ENCODE measurements at regions not wholly inside any gene's neighbourhood (a gene's known extent, or its start where the extent isn't known, plus 50 kb on each side); places are given as distances from the start of the nearest gene placed in this dataset.

- H3K27ac ChIP-seq (ENCODE audit: insufficient read length, low read depth, low read length): no peak overlapping the region
- H3K56ac ChIP-seq (ENCODE audit: insufficient read length, low read depth, low read length): no peak overlapping the region
- H3K79me1 ChIP-seq (ENCODE audit: insufficient read depth, low read depth, low read length, poor library complexity, severe bottlenecking): no peaks in the 10 kb centered on the region
- H3K4me3 Mint-ChIP-seq: no peak overlapping the region
- no peak overlapping the region for H2BK12ac ChIP-seq (ENCODE audit: insufficient read length, low read depth, low read length)
- H3K4ac ChIP-seq (ENCODE audit: low read depth, low read length): no peak overlapping the region
- no peak overlapping the region for H3K9ac ChIP-seq (ENCODE audit: extremely low read depth, insufficient read length, low read length)
- no peaks in the 10 kb centered on the region for H3K9me3 ChIP-seq (ENCODE audit: control insufficient read depth, low read depth, low read length)
- no peak overlapping the region for H3K18ac ChIP-seq (ENCODE audit: insufficient read length, low read depth, low read length)
- H3K27ac Mint-ChIP-seq: no peak overlapping the region
- H3K4me1 ChIP-seq (ENCODE audit: insufficient read depth, low read length): peaks cover 4% of the 10 kb centered on the region
- no peak overlapping the region for H3K4me2 ChIP-seq (ENCODE audit: insufficient read depth, insufficient read length, low read length)
- H4K20me1 ChIP-seq (ENCODE audit: control insufficient read depth, insufficient read depth, insufficient read length): no peaks in the 10 kb centered on the region
- no peak overlapping the region for H3K14ac ChIP-seq (ENCODE audit: insufficient read depth, low read length)
- no peaks in the 10 kb centered on the region for H3K23me2 ChIP-seq (ENCODE audit: insufficient read length, low read depth, low read length, poor library complexity, severe bottlenecking)
- H2BK20ac ChIP-seq (ENCODE audit: low read depth, low read length, poor library complexity, severe bottlenecking): no peak overlapping the region
- no peak overlapping the region for H4K5ac ChIP-seq (ENCODE audit: insufficient read length, low read depth, low read length)
- no peak overlapping the region for H3T11ph ChIP-seq (ENCODE audit: low read length)
- no peak overlapping the region for H2BK15ac ChIP-seq (ENCODE audit: low read depth, low read length)
- H3K36me3 Mint-ChIP-seq (ENCODE audit: insufficient read depth in 1 of 3, low read depth in 3 of 3): no peaks in the 10 kb centered on the region; a peak in 1 of 7 replicates
- no CpG with 5 or more reads among the region's 19 CpGs for WGBS (ENCODE audit: extremely low coverage, insufficient read length, low lambda C conversion rate)
- H2BK5ac ChIP-seq (ENCODE audit: insufficient read length, low read length): no peak overlapping the region
- no peaks in the 10 kb centered on the region; the same call in 1 of the 2 replicates for H3K27me3 ChIP-seq (ENCODE audit: insufficient read depth, low read length)
- H2BK120ac ChIP-seq (ENCODE audit: low read depth, low read length, poor library complexity, severe bottlenecking): no peak overlapping the region
- H3K79me2 ChIP-seq (ENCODE audit: insufficient read depth, low read length): no peaks in the 10 kb centered on the region
- H3K23ac ChIP-seq (ENCODE audit: insufficient read length, low read depth, low read length): no peak overlapping the region
- peaks cover 24 to 27% of the 10 kb centered on the region in 2 experiments for H3K4me1 Mint-ChIP-seq
- H4K91ac ChIP-seq (ENCODE audit: insufficient read length, low read depth, low read length): no peak overlapping the region
- no peak overlapping the region for H2AFZ ChIP-seq (ENCODE audit: low read length)
- no peaks in the 10 kb centered on the region for H3K9me3 Mint-ChIP-seq
- H4K8ac ChIP-seq (replicated peaks; ENCODE audit: insufficient read length, low read depth, low read length): no peak overlapping the region
- no peak overlapping the region for H2AK5ac ChIP-seq (ENCODE audit: insufficient read length, low read length)
- peaks cover 48% of the 10 kb centered on the region for H3K27me3 Mint-ChIP-seq (ENCODE audit: low read depth)
- DNase-seq: peak; percentile 3
- no peak for TF ChIP-seq CTCF (conservative IDR thresholded peaks at IDR 0.05)
Observed at GRCh38 chr13:111656439-111656838, 336.0 kb downstream of the TEX29 start.
